ENCODE measurements at regions not wholly inside any gene's neighbourhood (a gene's known extent, or its start where the extent isn't known, plus 50 kb on each side); places are given as distances from the start of the nearest gene placed in this dataset.

DNA sequence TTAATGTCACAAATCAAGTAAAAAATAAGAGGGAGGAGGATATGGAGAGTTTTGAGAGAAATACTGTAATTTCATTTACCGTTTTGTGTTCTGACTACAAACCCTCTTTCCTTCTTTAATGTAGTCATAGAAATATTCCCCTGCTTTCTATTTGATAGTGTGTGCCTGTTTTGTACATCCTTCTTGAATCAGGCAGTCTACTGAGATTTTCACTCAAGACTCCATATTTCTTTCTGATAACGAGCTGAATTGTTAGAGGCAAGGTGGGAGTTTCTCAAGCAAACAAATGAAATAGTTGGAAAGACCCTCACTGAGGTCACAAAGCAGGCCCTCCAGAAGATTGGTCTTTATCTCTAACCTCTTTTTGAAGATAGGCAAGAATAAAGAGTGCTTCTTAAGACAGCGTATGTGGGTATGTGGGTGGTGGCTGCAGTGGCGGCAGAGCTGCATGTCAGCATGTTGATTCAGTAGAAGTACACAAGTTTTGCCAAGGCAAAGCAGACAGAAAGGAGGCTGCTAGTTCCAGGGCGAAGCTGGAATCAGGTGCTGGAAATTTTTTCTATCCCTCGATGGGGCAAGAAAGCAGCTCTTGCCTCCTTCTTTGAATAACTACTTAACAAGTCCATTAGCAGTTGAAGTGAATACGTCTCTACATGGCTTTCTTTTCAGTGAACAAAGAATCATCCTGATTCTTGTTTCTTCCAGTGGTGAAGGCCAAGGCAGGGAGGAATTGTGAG, 164.2 kb downstream of the FAM76B start:
- no peak overlapping the region for H3K27ac ChIP-seq (ENCODE audit: low read length)
- in situ Hi-C loops (cut with HindIII; ENCODE audit: low pct_unique_long_range_greater_than_20kb, low sequenced_read_pairs): no loop called here

DNA sequence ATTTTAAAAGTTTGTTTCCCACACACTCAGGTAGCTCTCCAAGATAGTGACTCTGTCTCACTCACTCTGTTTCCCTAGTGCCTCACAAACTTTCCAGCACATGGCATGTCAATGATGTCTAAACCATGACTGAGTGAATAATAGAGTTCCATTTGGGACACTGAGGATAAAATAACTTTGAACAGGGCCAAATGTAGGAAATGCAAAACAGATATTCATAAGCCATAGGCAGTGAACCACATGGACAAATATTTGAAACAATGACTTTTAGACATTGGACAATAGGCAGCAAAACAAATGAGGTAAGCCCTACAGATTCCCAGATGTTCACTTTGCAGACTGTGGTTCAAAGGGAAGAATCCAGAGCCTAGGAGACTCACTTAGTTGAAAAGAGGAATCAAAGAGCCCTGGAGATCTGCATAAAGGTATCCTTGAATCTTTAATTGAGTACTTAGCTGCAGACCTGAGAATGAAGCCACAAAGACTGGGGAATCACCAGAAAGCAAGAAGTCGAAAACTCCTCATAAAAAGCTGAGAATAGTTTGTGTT, 173.3 kb downstream of the FAM76B start:
- no peaks in the 10 kb centered on the region for H3K9me3 ChIP-seq (ENCODE audit: control insufficient read depth, insufficient read depth, low read depth, low read length)
- H3K4me3 ChIP-seq (ENCODE audit: low read depth in 2 of 2, low read length in 2 of 2): no peak overlapping the region
- no TSS peak for BruUV-seq (replicated peaks)
- no peaks in the 10 kb centered on the region for H3K36me3 ChIP-seq (ENCODE audit: control insufficient read depth, insufficient read depth, low read length)
- intact Hi-C loops (cut with micrococcal nuclease; ENCODE audit: unreplicated experiment): no loop called here
- TF ChIP-seq TCF7L2 (IDR thresholded peaks at IDR 0.05; ENCODE audit: low read depth, low read length): no peak
- no peak for TF ChIP-seq REST (IDR thresholded peaks at IDR 0.05; ENCODE audit: insufficient read depth in 1 of 2, low read depth in 2 of 2, low read length in 1 of 2)
- no peak for TF ChIP-seq POLR2AphosphoS5 (IDR thresholded peaks at IDR 0.05; ENCODE audit: low read depth, low read length)
- no peak for TF ChIP-seq CTCF (IDR thresholded peaks at IDR 0.05)
- TF ChIP-seq SIN3A (IDR thresholded peaks at IDR 0.05; ENCODE audit: borderline replicate concordance, insufficient read depth, low read depth, low read length): no peak
- DNase-seq (ENCODE audit: low read depth, low spot score) (no peak), ATAC-seq (no peak)
- ChIA-PET CTCF (no interaction called here), POLR2A (no interaction called here)
- no peaks in the 10 kb centered on the region for H3K4me1 ChIP-seq (ENCODE audit: control insufficient read depth, insufficient read depth, low read length)
- in situ Hi-C loops (cut with HindIII; ENCODE audit: low pct_unique_long_range_greater_than_20kb, low sequenced_read_pairs): no loop called here
- H3K27me3 ChIP-seq (ENCODE audit: control insufficient read depth, insufficient read depth, low read length): no peaks in the 10 kb centered on the region
- H3K27ac ChIP-seq (ENCODE audit: low read length): no peak overlapping the region

More for the DNA sequence above, 164.2 kb downstream of the FAM76B start:
- CTCF ChIA-PET: no interaction called here
- no TSS peak for BruUV-seq (replicated peaks)
- H3K27me3 ChIP-seq (ENCODE audit: control insufficient read depth, insufficient read depth, low read length): no peaks in the 10 kb centered on the region
- intact Hi-C loops (cut with micrococcal nuclease; ENCODE audit: unreplicated experiment): no loop called here
- no peak overlapping the region for H3K4me3 ChIP-seq (ENCODE audit: low read depth in 2 of 2, low read length in 2 of 2)
- no peak for DNase-seq (ENCODE audit: low read depth, low spot score)
- no peaks in the 10 kb centered on the region for H3K36me3 ChIP-seq (ENCODE audit: control insufficient read depth, insufficient read depth, low read length)
- TF ChIP-seq TCF7L2 (IDR thresholded peaks at IDR 0.05; ENCODE audit: low read depth, low read length): no peak
- TF ChIP-seq REST (IDR thresholded peaks at IDR 0.05; ENCODE audit: insufficient read depth in 1 of 2, low read depth in 2 of 2, low read length in 1 of 2): no peak
- no peaks in the 10 kb centered on the region for H3K9me3 ChIP-seq (ENCODE audit: control insufficient read depth, insufficient read depth, low read depth, low read length)
- H3K4me1 ChIP-seq (ENCODE audit: control insufficient read depth, insufficient read depth, low read length): no peaks in the 10 kb centered on the region
- no peak for ATAC-seq
- POLR2A ChIA-PET: no interaction called here

Data from Panc1 (cell line).